GM12878 (cell line): ENCODE measurements at regions not wholly inside any gene's neighbourhood (a gene's known extent, or its start where the extent isn't known, plus 50 kb on each side); places are given as distances from the start of the nearest gene placed in this dataset.

ENCODE experiments used
- ATAC-seq: fragments of 200-7000 bp; cut with Tn5 transposase; 3 replicates; pipeline ENCODE4 v1.9.1; 2020; ENCODE audit warnings: mild to moderate bottlenecking, moderate library complexity
- BruUV-seq: library from RNA; stranded (reverse); fragments of 400-500 nt; replicated peaks from 2 replicates; lab custom pipeline; 2021; lab: Mats Ljungman, UMichigan
- CTCF ChIA-PET: fragments of 300-600 bp; sonication (Branson Sonifier 250); formaldehyde crosslinking; extraction: SDS; loops from one replicate; lab custom pipeline; 2021; ENCODE audit warnings: inconsistent platforms; lab: Yijun Ruan, JAX
- POLR2A ChIA-PET: fragments of 350-600 bp; formaldehyde crosslinking; extraction: SDS; loops from one replicate; lab custom pipeline; 2021; ENCODE audit warnings: inconsistent platforms; lab: Charles Lee
- RAD21 ChIA-PET: fragments of 300-600 bp; sonication (Branson Sonifier 250); formaldehyde crosslinking; loops from one replicate; lab custom pipeline; 2023; ENCODE audit warnings: antibody characterized with exemption; ENCODE audit not compliant: unreplicated experiment; lab: Charles Lee
- SMC1A ChIA-PET: fragments of 300-600 bp; sonication (Branson Sonifier 250); formaldehyde crosslinking; loops from one replicate; lab custom pipeline; 2023; ENCODE audit not compliant: unreplicated experiment, uncharacterized antibody; lab: Charles Lee
- DNase-seq: peaks from one replicate; pipeline ENCODE4 v3.0.0-alpha.2; 2011; ENCODE audit warnings: low read depth, low spot score
- FAIRE-seq: peaks from 3 replicates; lab custom pipeline; 2011; peaks lifted over from hg19 to GRCh38; lab: Jason Lieb, UNC
- H2AFZ ChIP-seq: 2 replicates; pipeline ENCODE4 v1.6.0; 2011; ENCODE audit warnings: low read depth, low read length, control low read depth; ENCODE audit not compliant: control insufficient read depth
- H3K27ac ChIP-seq: 2 replicates; pipeline ENCODE4 v1.5.1; 2011; ENCODE audit warnings: control low read depth; ENCODE audit not compliant: control insufficient read depth, insufficient read depth
- H3K27me3 ChIP-seq, 2 experiments: replicated peaks in 1 of 2; 2 replicates each; pipeline versions ENCODE4 v1.6.0 to v1.6.1; 2011; ENCODE audit warnings: low read length in 1 of 2; ENCODE audit not compliant: control insufficient read depth in 2 of 2, insufficient read depth in 2 of 2
- H3K36me3 ChIP-seq, 2 experiments: 2 replicates each; pipeline ENCODE4 v1.5.1; 2011; ENCODE audit warnings: low read length in 1 of 2; ENCODE audit not compliant: control insufficient read depth in 2 of 2, insufficient read depth in 2 of 2
- H3K4me1 ChIP-seq: 2 replicates; pipeline ENCODE4 v1.6.1; 2011; ENCODE audit warnings: mild to moderate bottlenecking, low read length, moderate library complexity, mixed read lengths; ENCODE audit not compliant: control insufficient read depth, insufficient read depth
- H3K4me2 ChIP-seq: 2 replicates; pipeline ENCODE4 v1.6.0; 2011; ENCODE audit warnings: control low read depth; ENCODE audit not compliant: control insufficient read depth, insufficient read depth
- H3K4me3 ChIP-seq: fragments of 200-600 bp; sonication (generic); 2 replicates; pipeline ENCODE4 v1.5.1; 2016
- H3K79me2 ChIP-seq: 2 replicates; pipeline ENCODE4 v1.6.0; 2011; ENCODE audit warnings: low read length; ENCODE audit not compliant: control insufficient read depth, insufficient read depth
- H3K9ac ChIP-seq: 2 replicates; pipeline ENCODE4 v1.8.0; 2011; ENCODE audit warnings: low read length, control low read depth, mixed read lengths; ENCODE audit not compliant: control insufficient read depth, insufficient read depth
- H3K9me3 ChIP-seq: replicated peaks from 3 replicates; pipeline ENCODE4 v1.5.1; 2011; ENCODE audit warnings: mild to moderate bottlenecking, low read length; ENCODE audit not compliant: control insufficient read depth, insufficient read depth
- H4K20me1 ChIP-seq: 2 replicates; pipeline ENCODE4 v1.6.0; 2011; ENCODE audit not compliant: control insufficient read depth, insufficient read depth
- ATF2 ChIP-seq: IDR thresholded peaks from 2 replicates; pipeline ENCODE4 v1.6.1; 2012; ENCODE audit warnings: low read length, inconsistent platforms
- BCL3 ChIP-seq: IDR thresholded peaks from 2 replicates; pipeline ENCODE4 v1.6.1; 2011; ENCODE audit warnings: borderline replicate concordance, low read depth, mild to moderate bottlenecking, moderate library complexity, low read length; ENCODE audit not compliant: insufficient read depth, poor library complexity, severe bottlenecking
- TCF12 ChIP-seq: IDR thresholded peaks from 2 replicates; pipeline ENCODE4 v1.6.1; 2011; ENCODE audit warnings: low read depth, mild to moderate bottlenecking, low read length
- TCF7 ChIP-seq: IDR thresholded peaks from 2 replicates; pipeline ENCODE4 v1.6.1; 2014; ENCODE audit warnings: antibody characterized with exemption, borderline replicate concordance
- ZNF622 ChIP-seq: fragments of 450-650 bp; IDR thresholded peaks from 2 replicates; pipeline ENCODE4 v1.6.1; 2017; ENCODE audit warnings: mild to moderate bottlenecking, inconsistent platforms
- WGBS: methylation state at CpG from one replicate; pipeline ENCODE4 v1.1.6; 2016; ENCODE audit warnings: low lambda C conversion rate; ENCODE audit not compliant: insufficient replicate concordance, insufficient coverage; ENCODE audit errors: missing lambda C conversion rate; 5-methylcytosine and 5-hydroxymethylcytosine counted together
- in situ Hi-C: fragments of 300-500 bp; cut with MboI; formaldehyde crosslinking; loops from 9 replicates; pipeline ENCODE4 v1.14.3; 2018; ENCODE audit warnings: mixed read lengths
- intact Hi-C: fragments of 100-400 bp; cut with micrococcal nuclease; formaldehyde crosslinking; loops from one replicate; pipeline ENCODE4 v1.14.2; 2022; ENCODE audit not compliant: unreplicated experiment

- intact Hi-C loops = no loop called here
- Histone ChIP-seq H3K9ac (no peak overlapping the region), H3K27ac (no peak overlapping the region), H3K4me3 (no peak overlapping the region), H3K4me1 (no peaks in the 10 kb centered on the region), H3K27me3 (no peaks in the 10 kb centered on the region), H3K4me2 (no peak overlapping the region), H3K9me3 (no peaks in the 10 kb centered on the region), H3K79me2 (no peaks in the 10 kb centered on the region), H4K20me1 (no peaks in the 10 kb centered on the region), H3K36me3 (no peaks in the 10 kb centered on the region), H2AFZ (no peak overlapping the region)
- ATAC-seq (no peak), DNase-seq (no peak), FAIRE-seq (no peak)
- TF ChIP-seq TCF12 (no peak), ATF2 (no peak), ZNF622 (no peak), TCF7 (no peak), BCL3 (no peak)
- ChIA-PET SMC1A (interaction anchor here (0.7 kb wide), 1 partner anchor 10 kb away, joined by 3 read pairs; no protein-coding TSS in a partner anchor), CTCF (interaction anchor here (1.1 kb wide), 1 partner anchor 233 kb away, joined by 4 read pairs; no protein-coding TSS in a partner anchor), POLR2A (no interaction called here), RAD21 (no interaction called here)
- 0% methylated on average over 2 of the region's 2 CpGs for WGBS
- in situ Hi-C loops = no loop called here
- BruUV-seq = no TSS peak
Measured at GRCh38 chr5:44099643-44100042, 289.6 kb downstream of the FGF10 start.
